Ovary (tissue), 7 donors: ENCODE measurements at regions not wholly inside any gene's neighbourhood (a gene's known extent, or its start where the extent isn't known, plus 50 kb on each side); places are given as distances from the start of the nearest gene placed in this dataset.

Experiments
- DNase-seq, 5 donors: peaks; one replicate each; pipeline ENCODE4 v3.0.0-alpha.2; 2019 to 2020
- H3K27ac ChIP-seq, 2 donors: fragments of 200-600 bp; one replicate each; pipeline versions ENCODE4 v1.5.1 to v1.8.0; 2019 to 2022
- H3K27me3 ChIP-seq: fragments of 200-600 bp; one replicate; pipeline ENCODE4 v1.8.0; 2022
- H3K36me3 ChIP-seq: fragments of 200-600 bp; sonication (generic); one replicate; pipeline ENCODE4 v1.5.1; 2019
- H3K4me1 ChIP-seq: one replicate; pipeline ENCODE4 v1.8.1; 2013; ENCODE audit warnings: mild to moderate bottlenecking, moderate library complexity; ENCODE audit not compliant: insufficient read depth
- H3K4me3 ChIP-seq: fragments of 200-600 bp; sonication (generic); one replicate; pipeline ENCODE4 v1.5.1; 2017
- H3K9me3 ChIP-seq, 2 donors: fragments of 200-600 bp in 1 of 2; sonication (generic) in 1 of 2; one replicate each; pipeline versions ENCODE4 v1.5.1 to v1.8.1; 2013 to 2019; ENCODE audit warnings: mild to moderate bottlenecking in 1 of 2, moderate library complexity in 1 of 2
- CTCF ChIP-seq, 3 donors: fragments of 450-650 bp in 2 of 3; fragments of 200-600 bp in 1 of 3; IDR thresholded peaks; one replicate each; pipeline versions ENCODE4 v1.5.1 to v1.8.0; 2016 to 2022; ENCODE audit warnings: antibody characterized with exemption in 3 of 3, mild to moderate bottlenecking in 1 of 3
- EP300 ChIP-seq: sonication (generic); formaldehyde crosslinking; IDR thresholded peaks from one replicate; pipeline ENCODE4 v1.6.1; 2017; ENCODE audit warnings: antibody characterized with exemption
- POLR2A ChIP-seq: fragments of 450-650 bp; IDR thresholded peaks from one replicate; pipeline ENCODE4 v1.6.1; 2017; ENCODE audit warnings: antibody characterized with exemption, mild to moderate bottlenecking, moderate library complexity
- WGBS, 3 donors: extraction: QIAGEN DNeasy Blood & Tissue Kit in 1 of 3; methylation state at CpG; one replicate each; pipeline versions ENCODE4 v1.1.5 to v1.1.7; 2013 to 2017; 5-methylcytosine and 5-hydroxymethylcytosine counted together
- intact Hi-C, 4 donors: fragments of 100-400 bp; cut with DNase I; formaldehyde crosslinking; loops; one replicate each; pipeline versions ENCODE4 v1.11.0 to v1.15.1; 2022 to 2023
- donor health status: DM: no; HTN: no; CAD: no; lungs with moderate emphysema.
- donor health status: DM: no; HTN: no; CAD: no.
- donor health status: Bipolar disorder and iron deficiency.
- donor health status: DM: no; HTN: no; CAD: no.
- donor health status: DM: yes; HTN: yes; CAD: no.

DNA sequence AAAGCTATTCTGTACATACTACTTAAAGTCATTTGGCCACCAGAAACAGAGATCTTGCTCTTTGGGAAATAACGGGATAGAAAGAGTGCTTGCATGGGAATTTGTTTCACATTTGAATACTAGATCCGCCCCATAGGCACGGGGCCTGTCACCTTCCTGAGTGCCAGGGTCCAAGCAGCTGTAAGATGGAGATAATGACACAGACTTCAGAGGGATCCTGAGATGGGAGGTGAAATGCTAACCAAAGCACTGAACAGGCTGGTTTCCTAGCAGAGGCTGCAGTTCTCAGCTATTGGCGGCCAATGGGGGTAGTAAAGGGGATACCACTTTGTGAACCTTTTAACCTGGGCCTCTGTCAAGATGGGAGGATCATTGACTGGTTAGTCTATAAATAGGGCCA, 225.4 kb downstream of the IRF8 start:
- intact Hi-C loops, result no loop called here
- no peaks in the 10 kb centered on the region for H3K9me3 ChIP-seq
- WGBS, 3 donors, result 49 to 53% (median 49%) methylated on average over 4 of the region's 4 CpGs
- H3K4me1 ChIP-seq, result no peaks in the 10 kb centered on the region
- H3K4me3 ChIP-seq, result no peak overlapping the region
- H3K27me3 ChIP-seq, result no peaks in the 10 kb centered on the region
- no peaks in the 10 kb centered on the region for H3K36me3 ChIP-seq
- no peak overlapping the region for H3K27ac ChIP-seq
- DNase-seq, result no peak
- TF ChIP-seq POLR2A (no peak), EP300 (no peak), CTCF (IDR thresholded peaks at IDR 0.05) (no peak)

DNA sequence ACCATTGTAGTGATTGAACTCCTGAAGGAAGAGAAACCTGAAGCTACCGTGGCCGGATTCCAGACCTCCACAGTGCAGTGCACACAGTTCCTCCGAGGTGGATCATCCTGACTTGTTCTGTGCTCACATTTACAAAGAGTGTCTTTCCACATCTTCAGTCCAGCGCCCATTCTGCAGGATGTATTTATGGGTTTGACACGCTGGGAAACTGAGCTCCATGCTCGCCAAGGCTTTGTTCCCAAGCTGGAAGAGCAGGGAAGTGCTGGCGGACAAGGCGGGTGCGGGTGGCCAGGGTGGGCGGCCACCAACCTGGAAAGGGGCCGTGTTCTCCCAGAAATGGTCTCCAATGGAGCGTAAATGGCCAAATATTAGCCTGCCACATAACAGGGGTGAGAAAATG, 227.9 kb downstream of the IRF8 start:
- Histone ChIP-seq H3K27me3 (no peaks in the 10 kb centered on the region), H3K4me3 (no peak overlapping the region), H3K4me1 (no peaks in the 10 kb centered on the region), H3K9me3 (no peaks in the 10 kb centered on the region), H3K27ac (no peak overlapping the region), H3K36me3 (no peaks in the 10 kb centered on the region)
- TF ChIP-seq POLR2A (no peak), CTCF (IDR thresholded peaks at IDR 0.05) (no peak), EP300 (no peak)
- intact Hi-C loops, result no loop called here
- 89 to 92% (median 91%) methylated on average over 12 of the region's 12 CpGs for WGBS, 3 donors
- DNase-seq, result no peak

DNA sequence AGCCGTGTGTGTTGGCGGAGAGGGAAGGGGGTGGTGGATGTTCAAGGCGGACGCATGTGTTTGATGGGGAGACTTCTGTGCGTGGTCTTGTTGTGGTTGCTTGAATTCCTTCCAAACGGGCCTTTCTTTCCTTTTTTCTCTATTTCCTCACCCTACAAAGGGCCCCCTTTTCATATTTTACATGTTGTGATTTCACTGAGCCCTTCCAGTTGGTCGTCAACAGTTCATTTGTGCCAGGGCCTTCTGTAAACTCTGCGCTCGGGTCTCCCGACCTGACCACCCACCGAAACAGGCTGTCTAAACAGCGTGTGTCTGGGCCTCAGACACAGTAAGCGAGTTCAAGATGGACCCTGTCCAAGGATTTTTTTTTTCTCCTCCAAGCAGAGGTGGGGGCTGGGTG, 228.4 kb downstream of the IRF8 start:
- Histone ChIP-seq H3K36me3 (no peaks in the 10 kb centered on the region), H3K4me3 (no peak overlapping the region), H3K9me3 (no peaks in the 10 kb centered on the region), H3K27ac (no peak overlapping the region), H3K4me1 (no peaks in the 10 kb centered on the region), H3K27me3 (no peaks in the 10 kb centered on the region)
- WGBS, 3 donors, result 73 to 81% (median 78%) methylated on average over 13 of the region's 13 CpGs
- TF ChIP-seq POLR2A (no peak), CTCF (IDR thresholded peaks at IDR 0.05) (no peak), EP300 (no peak)
- intact Hi-C loops, result no loop called here
- DNase-seq, result no peak

DNA sequence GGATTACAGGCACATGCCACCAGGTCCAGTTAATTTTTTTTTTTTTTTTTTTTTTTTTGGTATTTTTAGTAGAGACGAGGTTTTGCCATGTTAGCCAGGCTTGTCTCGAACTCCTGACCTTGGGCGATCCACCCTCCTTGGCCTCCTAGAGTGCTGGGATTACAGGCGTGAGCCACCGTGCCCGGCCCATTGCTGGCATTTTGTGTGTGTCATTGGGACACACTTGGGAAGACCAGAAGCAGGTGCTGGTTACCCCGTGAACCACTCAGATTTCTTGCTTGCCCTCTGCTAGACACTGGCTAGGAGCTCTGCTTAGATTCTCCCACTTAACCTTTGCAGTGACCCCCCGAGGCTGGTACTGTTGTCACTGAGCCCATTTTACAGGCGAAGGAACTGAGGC, 229.3 kb downstream of the IRF8 start:
- H3K27ac ChIP-seq, result no peak overlapping the region

More for the DNA sequence above, 229.3 kb downstream of the IRF8 start:
- Histone ChIP-seq H3K4me1 (no peaks in the 10 kb centered on the region), H3K4me3 (no peak overlapping the region), H3K9me3 (no peaks in the 10 kb centered on the region), H3K27me3 (no peaks in the 10 kb centered on the region), H3K36me3 (no peaks in the 10 kb centered on the region)
- TF ChIP-seq POLR2A (no peak), CTCF (IDR thresholded peaks at IDR 0.05) (no peak), EP300 (no peak)
- 88% methylated on average over 9 of the region's 9 CpGs for WGBS, 3 donors
- intact Hi-C loops, result no loop called here
- no peak for DNase-seq
